ENCODE measurements at regions not wholly inside any gene's neighbourhood (a gene's known extent, or its start where the extent isn't known, plus 50 kb on each side); places are given as distances from the start of the nearest gene placed in this dataset.

DNA sequence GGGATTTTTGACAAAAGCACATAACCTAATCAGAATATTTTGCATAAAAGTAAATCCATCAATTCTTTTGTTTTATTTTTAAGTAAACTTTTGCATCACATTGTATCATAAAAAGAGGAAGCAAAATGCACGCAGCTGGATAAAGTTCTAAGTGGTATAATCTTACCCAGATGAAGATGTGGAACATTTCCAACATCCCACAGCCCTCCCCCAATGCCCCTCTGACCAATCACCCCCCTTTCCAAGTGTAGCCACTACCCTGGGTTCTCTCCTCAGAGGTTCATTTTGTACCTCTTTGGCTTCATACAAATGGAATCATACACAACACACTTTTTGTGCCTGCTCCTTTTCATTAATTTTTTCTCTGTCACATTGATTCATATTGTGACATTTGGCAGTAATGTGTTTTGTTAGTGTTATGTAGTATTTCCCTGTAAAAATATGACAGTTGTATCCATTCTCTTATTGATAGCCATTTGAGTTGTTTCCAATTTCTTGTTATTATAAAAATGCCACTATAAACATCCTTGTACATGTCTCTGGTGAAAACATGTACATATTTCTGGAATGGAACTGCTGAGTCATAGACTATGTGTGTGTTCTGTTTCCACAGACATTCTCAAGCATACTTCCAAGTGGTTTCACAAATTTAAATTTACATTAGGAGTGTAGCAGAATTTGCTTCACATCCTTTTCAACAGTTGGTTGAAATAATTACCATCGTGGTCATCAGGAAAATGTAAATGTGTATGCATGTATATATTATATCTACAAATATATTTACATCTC, 92.9 kb upstream of the SYNDIG1 start:
- no peak for DNase-seq

DNA sequence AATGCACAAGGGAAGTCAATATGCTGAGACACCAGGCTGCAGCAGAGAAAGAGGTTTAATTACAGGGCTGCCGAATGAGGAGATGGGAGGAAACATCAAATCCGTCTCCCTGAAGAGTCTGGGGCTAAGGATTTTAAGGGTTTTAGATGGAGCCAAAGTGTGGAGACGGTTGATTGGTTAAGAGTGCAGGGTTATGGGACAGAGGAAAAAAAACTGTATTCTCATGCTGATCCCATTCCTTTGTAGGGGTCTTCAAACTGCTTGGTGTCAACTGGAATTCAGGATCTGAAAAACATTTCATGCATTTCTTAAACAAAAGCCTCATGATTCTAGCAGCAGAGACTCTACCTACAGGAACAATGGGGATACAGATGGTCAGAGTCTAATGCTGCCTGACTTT, 96.1 kb upstream of the SYNDIG1 start:
- DNase-seq, result no peak

DNA sequence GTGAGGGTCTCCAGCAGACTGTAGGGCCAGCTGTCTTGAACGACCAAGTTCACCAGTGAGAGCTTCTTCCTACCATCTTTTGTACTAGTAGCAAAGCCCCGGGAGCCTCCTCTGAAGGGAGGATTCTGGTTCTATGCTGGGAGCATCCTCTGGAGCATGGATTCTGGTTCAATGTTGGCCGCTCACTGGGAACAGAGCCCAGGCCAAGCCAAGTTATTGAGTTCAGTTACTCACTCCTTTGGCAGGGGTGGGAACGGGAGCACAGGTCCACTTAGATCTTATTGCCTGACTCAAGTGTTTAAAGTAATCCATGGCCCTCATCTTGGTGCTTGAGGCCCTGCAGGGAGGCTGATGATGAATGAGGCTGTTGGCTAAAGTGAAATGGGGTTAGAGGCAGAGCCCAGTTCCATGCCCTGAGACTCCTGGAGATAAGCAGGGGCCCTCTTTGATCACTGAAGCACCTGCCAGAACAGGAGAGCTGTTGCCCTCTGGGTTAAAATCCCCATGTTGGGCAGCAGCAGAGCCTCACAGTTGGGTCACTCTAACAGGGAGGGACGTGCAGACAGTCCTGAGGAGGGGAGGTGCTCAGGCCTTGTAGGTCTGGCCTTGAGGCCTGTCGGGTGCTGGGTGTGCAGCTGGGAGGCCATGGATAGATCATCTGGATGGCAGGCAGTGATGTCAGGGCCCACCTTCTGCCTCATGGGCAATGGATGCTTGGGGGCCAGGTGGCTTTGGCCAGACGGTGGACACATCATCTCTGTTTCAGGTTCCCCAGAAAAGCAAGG, 98.3 kb upstream of the SYNDIG1 start:
- no peak for DNase-seq

DNA sequence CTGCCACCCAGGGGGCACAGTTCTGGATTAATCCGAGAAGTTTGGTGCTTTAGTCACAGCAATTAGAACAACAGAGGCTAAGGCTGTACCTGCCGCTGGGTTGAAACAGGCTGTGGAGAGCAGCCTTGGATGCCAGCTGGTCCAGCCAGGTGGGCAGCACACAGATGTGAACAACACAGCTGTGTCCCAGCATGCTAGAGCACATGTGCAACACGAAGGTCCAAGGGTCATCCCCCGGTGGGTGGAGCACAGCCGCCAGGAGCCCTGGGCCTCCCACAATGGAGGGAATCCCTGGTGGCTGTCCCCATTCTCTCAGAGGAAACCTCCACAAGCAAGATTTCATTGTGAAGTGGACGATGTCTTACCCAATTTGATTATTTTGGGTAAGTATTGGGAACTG, 99.2 kb upstream of the SYNDIG1 start:
- no peak for DNase-seq

DNA sequence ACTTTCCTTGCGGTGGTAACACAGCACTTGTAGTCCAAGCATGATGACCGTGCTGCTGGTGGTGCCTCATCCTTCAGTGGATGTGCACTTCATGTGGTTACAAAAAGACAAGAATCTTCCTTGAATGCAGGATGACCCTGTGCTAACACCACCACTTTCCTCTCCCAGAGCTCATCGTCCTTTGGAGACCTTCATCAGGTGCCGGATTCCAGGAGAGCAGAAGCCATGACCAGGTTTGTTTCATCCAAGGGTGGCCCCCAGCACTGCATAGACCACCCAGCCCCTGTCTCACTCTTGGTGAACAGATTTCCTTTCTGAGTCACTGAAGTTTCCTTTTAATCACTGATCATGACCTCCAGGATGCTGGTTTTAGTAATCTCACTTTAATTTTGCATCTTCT, 101.2 kb upstream of the SYNDIG1 start:
- no peak for DNase-seq

DNA sequence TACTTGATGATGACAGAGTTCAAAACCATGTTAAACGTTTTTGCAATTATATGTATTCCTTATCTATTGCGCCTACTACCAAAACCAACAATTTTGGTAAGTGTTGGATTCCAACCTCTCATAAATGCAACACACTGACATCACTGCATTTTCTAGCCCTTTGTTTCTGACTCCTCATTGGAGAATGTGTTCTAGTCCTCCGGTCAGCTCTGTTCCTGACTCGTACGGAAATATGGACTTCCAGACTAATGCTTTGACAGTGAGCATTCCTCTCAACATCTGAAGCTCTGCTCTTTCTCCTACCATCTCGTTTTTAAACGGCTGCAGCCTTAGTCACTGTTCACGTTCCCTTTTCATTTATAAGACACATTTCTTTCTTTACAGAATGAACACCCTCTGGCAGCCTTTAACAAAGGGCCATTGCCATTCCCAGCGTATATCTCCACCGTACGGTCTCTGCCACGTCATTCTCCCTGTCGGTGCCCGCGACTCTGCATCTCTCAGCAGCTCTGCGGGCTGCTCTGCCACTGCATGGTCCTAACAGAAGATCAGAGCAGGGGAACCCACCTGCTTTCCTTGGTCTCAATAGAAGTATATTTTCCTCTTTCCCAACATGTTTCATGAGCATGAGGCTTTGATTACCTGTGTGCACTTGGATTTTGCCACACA, 103.0 kb upstream of the SYNDIG1 start:
- no peak for DNase-seq

DNA sequence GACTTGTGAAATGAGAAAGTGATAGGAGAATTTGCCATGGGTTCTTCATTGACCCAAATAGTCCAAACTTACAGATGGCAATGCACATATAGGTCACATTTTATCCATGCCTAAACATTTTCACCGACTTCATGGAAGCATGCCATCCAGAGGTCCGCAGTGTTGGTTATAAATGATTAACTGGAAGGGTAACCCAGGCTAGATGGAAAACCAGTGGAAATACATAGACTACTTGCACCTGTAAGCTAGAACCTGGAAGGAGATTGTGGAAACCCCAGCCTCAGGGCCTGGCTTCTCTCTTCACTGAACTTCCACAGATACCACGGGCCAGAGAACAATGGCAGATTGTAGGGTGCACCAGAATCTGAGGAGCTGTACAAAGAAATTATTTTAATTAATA, 103.8 kb upstream of the SYNDIG1 start:
- no peak for DNase-seq

DNA sequence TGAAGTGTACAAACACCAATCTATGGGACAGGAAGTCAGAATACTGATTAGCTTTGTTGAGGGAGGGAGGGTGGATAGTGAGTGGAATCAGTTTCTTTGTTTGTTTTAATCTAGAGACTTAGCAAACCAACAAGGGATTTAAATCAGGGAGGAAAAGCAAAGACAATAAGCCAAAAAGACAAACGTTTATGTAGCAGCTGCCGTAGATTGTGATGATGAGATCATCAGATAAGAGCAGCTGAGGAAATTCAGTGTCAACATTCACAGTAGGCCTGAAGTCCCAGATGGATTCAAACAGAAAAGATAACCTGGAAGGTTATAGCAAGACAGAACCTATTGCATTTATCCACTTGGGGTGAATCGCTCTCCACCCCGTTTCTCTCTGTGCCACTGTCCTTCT, 104.9 kb upstream of the SYNDIG1 start:
- no peak for DNase-seq

DNA sequence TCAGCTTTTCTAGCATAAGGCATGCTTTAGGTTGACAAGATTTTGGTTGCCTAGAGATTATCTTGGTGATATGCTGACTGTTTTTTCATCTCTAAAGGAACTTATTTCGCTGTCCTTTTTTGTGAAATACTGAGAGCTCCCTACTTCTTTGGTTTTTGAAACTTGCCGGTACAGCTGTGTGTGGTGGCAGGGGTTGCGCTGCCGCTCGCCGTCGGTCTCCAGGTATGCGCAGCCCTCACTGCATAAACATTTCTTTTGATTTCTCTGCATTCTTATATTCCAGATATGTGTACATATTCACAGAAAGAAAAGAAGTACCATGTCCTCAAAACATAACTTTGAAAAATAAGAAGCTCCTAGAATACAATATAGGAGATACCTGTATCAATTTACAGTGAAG, 106.4 kb upstream of the SYNDIG1 start:
- no peak for DNase-seq

DNA sequence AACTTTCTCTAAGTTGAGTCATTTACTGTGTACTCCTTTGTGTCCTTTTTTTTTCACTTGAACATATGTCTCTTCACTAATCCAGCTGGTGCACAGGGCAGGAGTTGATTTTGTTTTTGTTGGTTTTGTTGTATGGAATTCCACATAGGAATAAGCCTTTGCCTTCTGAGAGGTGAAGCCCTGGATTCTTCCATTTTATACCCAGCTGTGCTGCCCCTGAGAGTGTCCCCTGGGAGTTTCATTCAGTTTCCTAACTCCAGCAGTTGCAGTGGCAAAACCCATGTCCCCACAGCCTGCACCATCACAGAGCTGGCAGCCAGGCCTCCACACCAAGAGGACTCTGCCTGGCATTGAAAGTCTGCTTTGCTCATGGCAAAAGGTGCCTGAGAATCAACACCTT, 107.3 kb upstream of the SYNDIG1 start:
- no peak for DNase-seq

DNA sequence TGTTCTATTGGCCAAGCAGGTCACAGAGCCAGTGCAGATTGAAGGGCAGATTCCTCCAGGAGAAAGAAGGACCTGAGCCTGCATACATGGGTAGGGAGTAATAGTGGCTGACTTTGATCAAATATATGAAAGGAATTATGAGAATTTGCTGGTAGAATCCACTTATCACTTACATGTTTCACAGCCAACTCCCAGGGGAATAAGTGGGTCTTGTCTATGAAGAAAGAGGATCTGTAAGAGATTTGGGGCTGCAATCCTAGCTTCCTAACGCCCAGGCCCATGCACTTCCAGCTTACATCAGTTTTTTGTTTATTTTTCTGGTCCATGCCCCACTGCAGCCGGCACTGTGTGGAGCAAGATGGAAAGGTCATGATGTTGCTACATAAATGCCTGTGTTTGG, 107.9 kb upstream of the SYNDIG1 start:
- no peak for DNase-seq

DNA sequence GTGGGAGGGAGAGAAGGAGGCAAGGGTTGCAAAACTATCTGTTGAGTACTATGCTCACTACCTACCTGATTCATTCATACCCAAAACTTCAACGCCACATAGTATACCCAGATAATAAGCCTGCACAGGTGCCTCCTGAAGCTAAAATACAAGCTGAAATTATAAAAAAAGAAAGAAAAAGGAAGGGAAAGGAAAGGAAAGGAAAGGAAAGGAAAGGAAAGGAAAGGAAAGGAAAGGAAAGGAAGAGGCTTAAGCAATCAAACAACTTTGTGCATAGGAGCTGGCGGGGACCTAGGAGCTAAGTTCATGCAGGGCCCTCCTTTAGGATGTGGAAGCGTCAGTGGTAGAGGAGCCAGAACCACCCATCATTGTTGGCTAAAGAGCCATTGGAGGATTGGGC, 108.9 kb upstream of the SYNDIG1 start:
- no peak for DNase-seq

DNA sequence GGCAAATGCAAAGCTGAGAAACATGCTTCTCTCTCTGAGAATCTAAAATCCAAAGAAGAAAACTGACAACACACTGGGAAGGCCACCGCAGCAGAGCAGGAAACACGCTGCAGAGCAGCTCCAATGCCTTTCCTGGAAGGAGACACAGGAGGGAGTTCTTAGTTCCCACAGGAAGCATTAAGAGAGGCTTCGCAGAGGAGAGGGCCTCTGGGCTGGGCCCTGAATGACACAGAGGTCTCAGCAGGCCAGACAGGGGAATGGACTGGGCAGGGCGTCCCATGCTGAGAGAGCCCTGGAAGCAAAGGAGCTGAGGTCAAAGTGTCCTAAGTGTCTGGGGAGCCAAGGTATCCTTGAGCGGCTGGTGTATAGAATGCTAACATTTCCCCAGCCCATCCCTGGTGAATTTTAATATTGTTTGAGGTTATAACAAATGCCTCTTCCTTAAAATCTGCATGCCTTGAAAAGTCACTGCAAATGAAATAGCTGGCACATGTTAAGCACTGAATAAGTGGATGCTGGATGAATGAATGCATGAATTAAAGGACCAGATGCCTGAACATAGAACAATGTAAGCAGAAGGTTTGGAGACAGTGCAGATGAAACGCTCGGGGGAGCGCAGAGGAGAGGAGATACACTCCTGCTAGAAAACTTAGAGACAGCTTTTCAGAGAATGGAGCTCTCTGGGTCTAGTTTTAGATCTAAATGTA, 110.0 kb upstream of the SYNDIG1 start:
- DNase-seq, result no peak

DNA sequence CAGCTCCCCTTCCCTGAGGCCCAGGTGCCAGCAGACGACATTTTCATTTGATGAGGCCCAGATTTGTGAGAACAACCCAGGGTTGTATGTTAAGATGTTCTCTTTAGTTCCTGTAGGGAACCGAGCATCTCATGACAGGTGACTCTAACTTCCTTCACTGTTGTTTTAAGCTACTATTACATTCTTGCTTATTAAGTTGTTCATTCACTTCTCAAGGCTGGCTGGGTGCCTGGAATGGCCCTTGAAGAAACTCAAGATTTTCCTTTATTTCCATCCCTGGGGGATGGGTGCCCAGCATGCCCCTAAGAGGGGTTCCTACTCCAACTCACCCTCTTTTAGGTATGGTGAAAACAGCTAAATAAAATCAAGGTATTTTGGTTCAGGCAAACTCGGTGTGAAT, 111.5 kb upstream of the SYNDIG1 start:
- DNase-seq, result no peak

DNA sequence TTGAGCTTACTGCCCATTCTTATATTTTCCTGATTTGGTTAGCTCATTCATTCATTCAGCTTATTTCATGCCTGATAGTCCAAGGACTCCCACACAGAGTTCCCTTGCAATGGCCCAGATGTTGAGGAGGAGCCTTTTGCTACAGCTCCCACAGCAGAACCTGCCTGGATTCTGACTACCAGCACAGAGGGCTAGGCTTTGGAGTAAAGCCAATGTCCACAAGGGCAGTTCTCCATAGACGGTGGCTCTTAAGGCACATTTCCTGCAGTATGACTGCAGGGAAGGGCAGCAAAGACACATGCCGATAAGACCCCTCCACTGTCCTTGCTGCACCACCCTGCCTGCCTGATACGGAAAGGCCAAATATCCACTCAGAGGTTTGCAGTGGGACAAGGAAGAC, 112.3 kb upstream of the SYNDIG1 start:
- no peak for DNase-seq

DNA sequence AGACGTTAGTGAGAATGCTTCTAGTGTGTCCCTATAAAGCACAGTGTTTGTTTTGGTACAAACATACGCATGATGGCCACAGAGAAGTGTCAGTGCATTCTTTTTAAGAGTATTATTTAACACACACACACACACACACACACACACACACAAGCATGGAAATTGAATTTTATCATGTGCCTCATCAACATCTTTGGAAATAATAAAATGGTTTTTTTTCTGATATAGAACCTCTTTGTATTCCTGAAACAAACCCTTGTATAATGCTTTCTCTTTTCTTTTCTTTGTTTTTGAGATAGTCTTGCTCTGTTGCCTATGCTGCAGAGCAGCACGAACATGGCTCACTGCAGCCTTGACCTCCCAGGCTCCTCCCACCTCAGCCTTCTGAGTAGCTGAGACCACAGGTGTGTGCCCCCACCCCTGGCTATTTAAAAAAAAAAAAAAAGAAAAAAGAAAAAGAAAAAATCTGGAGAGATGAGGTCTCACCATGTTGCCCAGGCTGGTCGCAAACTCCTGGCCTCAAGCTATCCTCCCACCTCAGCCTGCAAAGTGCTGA, 116.2 kb upstream of the SYNDIG1 start:
- DNase-seq, result no peak

DNA sequence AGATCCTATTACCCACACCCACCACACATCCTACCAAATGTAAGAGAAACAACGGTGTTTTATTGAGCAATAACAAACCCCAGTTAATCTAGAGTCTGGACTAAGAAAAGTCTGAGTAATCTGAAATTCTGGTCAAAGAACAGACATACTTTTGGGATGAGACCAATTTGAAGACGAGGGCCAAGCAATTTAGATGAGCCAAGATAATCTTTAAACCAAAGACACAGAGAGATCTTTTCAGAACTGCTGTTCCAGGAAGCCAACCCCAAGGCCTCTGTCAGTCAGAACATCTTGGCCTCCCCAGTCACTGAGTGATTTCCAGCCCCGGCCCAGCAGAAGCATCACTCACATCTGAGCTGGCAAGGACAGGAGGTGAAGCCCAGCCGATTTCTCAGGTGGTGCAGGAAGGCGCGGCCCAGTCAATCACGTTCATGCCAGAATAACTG, 118.5 kb upstream of the SYNDIG1 start:
- no peak for DNase-seq

DNA sequence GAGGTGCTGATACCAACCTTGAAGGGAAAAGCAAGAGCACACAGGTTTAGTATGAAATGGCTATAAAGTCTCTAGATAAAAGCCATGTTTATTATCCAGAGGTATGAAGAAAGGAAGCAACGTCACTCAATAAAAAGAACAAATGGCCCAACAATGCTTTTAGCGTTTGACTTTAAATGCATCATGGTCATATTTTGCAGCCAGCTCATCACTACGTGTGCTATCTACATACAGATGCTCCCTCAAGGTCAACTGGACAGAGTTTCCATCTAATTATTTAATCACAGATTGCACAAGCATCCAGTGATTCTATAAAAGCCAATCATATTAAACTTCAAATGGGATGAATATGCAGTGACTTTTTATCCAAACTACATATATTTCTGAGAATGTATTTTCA, 127.6 kb upstream of the SYNDIG1 start:
- no peak for DNase-seq

DNA sequence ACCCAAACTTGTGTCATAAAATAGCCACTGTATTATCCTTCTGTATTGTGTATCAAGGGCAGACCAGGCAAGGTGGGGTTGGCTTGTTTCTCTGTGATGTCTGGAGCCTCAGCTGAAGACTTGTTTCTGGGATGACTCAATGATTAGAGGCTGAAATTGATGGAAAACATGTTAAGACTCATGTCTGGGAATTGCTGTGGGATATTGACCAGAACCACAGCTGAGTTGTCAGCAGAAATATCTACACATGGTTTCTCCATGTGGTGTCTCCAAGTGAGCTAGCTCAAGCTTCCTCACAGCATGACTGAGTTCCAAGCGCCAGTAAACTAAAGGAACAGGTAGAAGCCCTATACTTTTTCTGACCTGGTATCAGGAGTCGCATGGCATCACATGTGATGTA, 128.5 kb upstream of the SYNDIG1 start:
- no peak for DNase-seq

DNA sequence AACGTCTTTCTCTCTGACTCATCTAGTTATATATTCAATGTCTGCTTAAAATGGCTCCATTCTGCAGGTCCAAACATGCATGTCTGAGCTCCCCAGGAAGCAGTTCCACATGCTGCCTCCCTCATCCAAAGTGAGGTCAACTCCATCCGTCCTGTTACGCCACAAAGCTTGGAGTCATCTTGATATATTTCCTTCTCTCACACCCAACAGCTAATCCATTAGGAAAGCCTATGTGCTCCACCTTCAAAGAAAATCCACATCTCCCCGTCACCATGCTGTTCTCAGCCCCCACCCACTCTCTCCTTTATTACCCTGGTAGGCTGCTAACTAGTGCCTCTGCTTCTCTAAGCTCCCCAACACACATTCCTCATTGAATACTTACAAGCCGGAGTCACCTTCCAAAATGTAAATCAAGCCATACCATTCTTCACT, 130.2 kb upstream of the SYNDIG1 start:
- DNase-seq, result no peak

DNA sequence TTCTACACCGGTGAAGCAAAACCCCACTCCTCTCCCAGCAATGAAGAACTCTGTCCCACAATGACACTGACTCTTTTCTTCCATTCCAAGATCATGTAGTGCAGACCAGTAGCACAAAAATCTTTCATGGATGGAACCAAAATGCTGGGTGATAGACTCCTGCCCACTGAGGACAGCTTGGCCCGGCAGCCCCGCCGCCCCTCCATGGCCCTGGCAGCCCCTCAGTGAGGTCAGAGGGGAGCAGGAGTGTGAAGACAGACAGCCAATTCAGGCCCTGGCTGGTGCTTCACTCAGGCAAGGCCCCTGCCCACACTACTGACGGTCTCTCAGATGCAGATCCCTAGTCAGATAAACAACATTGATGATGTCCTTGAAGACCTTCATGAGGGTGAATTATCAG, 131.9 kb upstream of the SYNDIG1 start:
- DNase-seq, result no peak

DNA sequence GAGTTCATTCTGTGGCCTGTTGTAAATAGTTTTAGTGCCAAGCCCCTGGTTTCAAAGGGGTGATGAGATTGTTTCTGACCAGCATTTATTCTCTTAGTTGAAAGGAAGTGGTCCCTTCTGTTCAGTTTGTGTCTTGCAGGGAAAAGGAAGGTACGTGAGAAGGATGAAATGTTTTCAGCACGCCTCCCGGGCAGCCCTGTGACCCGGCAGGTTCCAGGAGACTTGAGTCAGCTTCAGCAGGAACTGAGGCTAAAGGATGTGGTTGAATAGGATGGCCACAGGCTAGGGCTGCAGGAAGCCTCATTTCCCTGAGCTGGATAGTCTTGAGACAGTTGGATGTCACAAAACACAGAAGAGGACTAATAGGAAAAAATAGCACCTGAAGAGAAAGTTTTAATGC, 132.4 kb upstream of the SYNDIG1 start:
- DNase-seq, result no peak

DNA sequence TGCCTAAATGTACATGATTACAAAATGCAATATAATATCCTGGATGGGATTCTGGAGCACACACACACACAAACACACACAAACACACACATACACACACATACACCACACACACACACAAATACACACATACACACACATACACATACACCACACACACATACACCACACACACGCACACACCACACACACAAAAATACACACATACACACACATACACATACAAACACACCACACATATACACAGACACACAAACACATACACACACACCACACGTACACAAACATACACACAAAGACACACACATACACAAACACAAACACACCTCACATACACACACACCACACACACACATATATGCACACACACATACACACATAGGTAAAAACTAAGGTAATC, 134.6 kb upstream of the SYNDIG1 start:
- DNase-seq, result no peak
